Retina (tissue), 1 donor: ENCODE measurements at regions not wholly inside any gene's neighbourhood (a gene's known extent, or its start where the extent isn't known, plus 50 kb on each side); places are given as distances from the start of the nearest gene placed in this dataset.

Source experiments
- DNase-seq: peaks from one replicate; pipeline ENCODE4 v3.0.0-alpha.2; 2016

DNA sequence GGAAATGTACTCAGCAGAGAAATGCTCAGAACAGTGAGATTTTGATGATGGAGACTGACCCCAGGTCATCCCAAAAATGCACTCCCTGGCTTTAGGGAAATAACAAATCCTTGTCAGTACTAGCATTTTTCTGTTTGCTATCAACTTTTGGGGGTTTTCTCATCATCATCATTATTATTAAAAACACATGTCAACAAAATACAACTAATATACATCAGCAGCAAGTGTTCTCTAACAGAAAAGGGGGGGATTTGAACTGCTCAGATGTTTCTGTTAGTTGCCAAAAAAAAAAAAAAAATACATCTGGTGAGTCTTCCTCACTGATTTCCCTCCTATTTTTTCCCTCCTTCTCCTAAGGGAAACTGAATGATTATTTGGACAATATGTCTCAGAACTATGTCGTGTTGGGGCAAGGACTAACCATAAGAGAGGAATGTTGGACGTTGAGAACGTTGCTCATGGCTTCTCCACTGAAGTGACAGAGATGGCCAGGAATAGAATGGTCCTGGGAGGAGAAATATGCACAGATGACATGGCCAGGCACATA is 230.0 kb upstream of the MCTP2 start:
- DNase-seq = no peak

DNA sequence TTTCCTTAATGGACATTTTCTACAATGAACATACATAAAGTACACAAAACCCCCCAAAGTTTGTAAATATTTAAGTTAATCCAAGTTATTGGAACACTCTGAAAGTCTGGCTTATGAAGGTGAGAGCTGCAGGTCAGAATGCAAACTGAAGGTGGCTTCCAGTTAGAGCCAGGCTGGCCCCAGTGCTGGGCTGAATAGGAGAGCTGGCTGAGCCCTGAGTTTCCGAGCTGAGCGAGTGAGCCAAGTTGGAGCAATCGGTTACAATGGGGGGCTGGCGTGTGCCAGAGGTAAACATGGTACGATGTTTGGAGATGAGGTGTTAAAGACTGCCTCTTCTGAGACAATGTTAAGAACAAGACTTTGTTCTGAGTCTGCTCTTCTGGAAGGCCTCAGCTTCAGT is 230.8 kb upstream of the MCTP2 start:
- no peak for DNase-seq

DNA sequence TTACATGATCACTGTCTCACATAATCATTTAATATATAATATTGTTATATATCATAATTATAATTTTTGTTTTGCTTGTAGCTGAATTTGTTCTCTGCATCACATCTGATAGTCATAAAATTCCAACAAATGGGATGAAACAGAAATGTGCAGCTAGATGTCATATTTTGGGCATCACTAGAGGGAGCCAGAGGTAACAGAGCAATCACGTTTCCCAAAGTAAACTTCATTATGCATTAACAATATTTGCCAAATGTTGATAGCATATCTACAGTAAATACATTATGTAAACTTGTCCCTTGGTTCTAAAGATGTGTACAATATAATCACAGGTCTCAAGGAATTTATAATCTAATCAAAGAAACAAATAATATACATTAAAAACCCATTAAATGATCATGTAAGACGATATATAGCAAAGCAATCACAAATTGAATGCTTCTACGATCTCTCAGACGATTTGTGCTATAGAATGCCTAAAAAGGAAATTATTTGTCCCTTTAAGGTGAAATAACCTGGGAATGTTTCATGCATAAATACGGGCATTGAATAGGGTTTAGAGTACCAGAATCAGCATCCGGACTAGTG is 234.2 kb upstream of the MCTP2 start:
- no peak for DNase-seq

DNA sequence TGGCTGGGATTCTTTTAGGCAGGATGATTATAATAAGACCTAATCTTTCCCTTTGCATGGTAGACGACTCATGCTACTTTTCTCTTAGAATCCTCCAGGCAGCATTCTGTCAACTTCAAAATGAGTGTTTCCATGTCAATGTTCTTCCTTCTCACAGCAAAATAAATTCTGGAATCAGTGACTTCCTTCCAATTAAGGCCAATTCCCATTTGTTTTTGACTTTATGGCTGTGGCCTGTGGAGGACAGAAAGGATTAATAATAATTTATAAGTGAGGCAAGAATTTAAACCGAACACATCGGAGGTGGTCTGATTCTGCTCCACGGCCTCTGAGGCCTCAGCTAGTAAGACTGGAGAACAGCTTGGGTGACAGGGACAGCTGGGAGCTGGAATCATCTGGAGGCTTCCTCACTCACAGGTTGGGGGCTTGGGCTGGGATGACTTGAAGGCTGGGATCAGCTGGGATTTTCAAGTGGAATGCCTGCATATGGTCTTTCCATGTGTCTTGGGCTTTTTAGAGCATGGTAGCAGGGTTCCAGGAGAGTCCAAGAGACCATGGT is 241.8 kb upstream of the MCTP2 start:
- peak; percentile 8 for DNase-seq

DNA sequence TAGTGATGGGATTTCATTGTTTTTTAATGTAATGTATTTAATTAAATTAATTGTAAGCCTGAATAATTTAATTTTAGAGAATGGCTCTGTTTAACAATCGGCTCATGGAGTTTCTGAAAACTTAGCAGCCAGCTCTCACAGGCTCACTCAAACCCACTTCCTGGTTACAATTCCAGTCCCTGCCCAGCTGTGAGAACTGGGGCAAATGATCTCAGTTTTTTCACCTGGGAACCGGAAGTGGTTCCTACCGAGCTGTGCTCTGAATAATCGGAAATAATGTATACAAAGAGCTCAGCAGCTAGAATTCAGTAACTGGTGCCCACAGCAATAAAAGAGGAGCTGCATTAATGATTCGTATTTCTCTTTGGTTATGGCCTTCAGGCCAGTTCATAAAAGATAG is 244.3 kb upstream of the MCTP2 start:
- no peak for DNase-seq

DNA sequence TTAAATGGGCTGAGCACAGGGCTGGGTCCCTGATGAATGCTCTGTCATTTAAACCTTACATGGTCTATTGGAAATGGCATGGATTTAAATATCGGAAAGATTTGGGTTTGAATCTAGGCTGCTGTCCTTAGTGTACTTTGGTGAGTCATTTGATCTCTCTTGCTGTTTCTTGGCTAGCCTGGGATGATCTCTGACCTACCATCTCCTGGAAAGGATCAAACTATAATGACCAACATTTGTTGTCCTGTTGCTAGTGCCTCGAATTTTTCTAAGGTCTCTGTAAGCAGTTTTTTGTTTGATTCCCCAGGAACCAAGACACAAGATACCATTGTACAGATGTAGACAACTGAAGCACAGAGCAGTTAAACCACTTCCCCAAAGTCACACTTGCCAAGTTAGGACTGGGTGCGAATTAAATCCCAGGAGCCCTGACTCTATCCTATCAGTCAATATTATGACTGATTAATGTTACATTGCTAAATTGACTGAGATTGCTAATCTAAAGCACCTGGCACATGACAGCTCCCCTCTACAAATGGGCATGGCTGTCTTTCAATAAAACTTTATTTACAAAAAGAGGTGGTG is 244.9 kb upstream of the MCTP2 start:
- no peak for DNase-seq

DNA sequence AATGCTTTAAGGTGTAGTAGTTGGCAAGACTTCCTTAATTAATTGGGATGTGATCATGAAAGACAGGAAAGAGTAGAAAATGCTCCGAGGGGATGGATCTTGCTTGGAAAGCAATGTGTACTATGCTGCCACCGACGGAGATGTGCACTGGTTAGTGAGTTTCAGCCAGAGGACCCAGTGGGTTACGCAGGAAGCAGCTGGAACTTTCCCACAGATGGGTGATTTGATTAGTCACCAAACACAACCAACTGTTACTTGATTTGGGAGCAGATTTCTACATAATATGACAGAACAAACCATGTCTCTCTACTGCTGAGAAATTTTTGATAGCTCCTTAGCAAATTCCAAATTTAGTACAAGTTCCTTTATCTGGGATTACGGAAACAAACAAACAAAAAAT is 245.4 kb upstream of the MCTP2 start:
- no peak for DNase-seq

DNA sequence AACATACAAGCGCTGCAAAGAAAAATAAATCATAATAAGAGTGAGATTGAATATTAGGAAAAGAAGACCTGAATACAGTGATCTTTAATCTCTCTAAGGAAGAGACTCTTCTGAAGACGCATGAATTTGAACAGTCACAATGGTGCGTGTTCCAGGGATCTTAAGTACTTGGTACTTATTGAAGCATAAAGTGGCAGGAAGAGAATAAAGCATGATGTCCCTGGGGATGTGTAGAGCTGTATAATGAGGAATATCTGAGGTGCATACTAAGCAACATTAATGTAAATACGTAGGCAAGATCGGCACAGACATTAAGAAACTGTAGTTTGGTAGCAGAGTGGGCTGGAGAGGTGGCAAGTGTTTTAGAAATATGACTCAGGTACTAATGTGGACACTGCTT is 246.2 kb upstream of the MCTP2 start:
- DNase-seq = no peak

DNA sequence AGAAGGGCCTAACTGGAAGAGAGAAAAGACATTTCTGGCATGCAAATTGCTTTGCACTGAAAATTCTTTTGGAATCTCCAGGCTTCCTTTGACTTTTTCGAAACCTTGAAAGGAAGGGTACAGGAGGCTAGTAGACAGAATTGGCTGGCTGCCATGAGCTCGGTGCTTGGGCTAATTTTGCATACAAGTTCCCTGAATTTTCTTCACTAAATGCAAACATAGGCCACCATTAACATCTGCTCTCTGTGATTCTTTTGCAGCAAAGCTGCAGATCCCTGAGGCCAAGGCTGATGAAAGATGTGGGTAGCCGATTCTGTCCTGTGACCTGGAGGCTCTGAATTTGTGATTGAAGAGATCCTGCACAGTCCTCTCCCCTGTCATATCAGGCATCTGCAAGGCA is 247.8 kb upstream of the MCTP2 start:
- no peak for DNase-seq

DNA sequence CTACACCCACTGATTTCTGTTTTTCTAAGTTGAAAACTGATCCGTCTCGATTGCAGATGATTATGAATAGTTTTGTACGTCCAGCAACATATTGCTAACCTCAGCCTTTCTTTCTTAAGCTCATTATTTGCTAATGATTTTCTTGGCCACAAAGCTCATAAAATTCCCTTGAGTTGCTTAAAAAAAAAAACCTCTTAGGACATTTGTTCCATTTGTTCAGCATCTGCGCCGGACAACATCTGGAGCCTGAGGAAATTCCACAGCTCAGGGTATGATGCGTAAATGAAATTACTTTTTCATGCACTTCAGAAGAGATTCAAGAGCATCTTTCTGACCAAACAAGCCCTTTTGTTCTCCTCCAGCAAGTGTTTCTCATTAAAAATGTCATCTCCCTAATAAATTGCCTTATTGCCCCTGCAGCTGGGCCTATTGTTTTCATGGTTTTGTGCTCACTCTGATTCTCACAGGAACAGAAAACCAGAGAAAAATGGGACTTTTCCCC is 249.1 kb upstream of the MCTP2 start:
- peak; percentile 17 for DNase-seq

DNA sequence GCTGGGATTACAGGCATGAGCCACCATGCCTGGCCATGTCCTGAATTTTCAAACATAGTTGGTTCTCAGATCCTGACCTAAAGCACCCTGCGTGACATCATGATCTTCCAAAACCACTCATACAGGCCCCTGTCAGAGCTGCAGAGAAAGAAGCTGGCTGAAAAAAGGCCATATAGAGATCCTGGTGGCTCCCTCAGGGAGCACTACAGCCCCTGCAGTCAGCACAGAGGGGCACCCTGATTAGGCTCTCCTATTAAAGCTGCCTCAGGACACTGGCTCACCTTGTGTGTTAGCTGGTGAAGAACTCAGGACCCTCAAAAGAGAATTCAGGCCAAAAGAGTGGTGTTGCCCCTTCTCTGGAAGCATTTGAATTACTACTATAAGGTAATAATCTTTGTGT is 249.7 kb upstream of the MCTP2 start:
- no peak for DNase-seq

DNA sequence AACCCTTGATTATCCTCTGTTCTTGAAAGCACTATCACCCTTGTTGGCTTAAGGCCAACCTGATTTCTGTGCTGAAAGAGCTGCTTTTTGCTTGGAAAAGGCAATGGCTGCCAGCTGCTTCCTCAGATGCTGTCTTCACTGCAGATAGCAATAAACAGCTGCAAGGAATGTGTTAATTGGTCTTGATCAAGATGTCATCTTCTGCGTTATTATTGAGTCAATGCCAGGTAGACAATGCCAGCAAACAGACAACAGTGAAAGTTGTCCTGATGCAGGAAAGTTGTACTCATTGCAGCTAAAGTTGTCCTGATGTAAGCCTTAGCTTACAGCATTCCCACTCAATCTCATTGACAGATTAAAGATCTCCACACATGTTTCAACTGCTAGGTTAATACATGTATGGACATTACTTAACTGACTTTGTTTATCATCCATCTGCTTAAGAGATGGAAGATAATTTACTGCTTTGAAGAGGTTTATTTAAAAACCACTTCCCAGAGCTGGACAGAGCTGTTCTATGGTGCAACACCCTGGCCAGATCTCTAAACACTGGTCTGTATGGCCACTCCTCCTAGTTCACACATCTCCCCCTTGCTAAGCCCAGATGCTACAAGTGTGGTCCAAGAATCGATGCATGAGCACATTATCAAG is 251.0 kb upstream of the MCTP2 start:
- no peak for DNase-seq

DNA sequence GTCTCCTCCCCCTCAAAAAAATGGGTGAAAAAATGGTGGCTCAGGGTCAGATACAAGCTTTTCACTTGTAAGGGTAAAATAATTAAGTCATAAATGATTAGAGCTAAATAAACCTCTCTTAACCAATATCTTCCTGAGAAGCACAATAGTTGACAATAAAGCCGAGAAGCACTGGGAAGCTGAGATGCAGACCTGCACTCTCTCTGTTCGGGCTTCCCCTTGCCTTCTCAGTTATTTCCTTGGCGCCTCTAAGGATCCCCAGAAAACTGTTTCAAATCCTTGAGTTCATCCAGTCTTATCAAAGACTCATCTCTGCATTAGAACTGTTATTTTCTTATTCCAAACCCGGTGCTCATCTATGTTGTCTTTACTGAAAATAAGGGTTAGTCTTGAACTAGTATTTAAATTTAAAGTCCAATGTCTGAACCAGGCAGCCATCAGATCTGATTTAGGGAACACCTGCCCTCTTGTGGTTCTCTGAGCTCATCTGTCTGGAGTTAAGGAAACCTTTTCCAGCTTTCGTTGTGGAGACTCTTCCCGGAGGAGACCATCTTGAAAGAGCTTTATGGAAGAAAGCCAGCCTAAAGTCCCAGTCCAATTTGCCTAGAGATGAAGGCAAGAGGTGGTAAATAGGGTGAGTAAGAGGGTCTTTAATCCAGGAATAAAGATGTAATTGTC is 256.4 kb upstream of the MCTP2 start:
- peak; percentile 18 for DNase-seq

DNA sequence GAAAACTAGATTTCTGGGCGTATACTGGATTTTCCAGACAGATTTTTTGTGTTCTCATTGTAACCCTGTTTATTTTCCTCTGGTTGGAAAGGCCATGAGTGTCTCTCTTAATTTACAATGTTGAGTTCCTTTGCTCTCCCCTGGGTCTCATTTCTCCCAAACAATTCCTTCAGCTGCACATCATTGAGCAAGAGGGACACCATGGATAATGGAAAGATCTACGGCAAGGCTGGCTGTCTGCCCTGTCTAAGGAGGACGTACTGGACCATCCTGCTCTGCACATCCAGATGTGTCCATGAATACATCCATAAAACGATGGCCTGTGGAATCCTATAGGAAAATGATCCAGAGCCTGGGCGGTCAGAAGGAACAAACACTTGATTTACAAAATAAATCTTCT is 258.1 kb upstream of the MCTP2 start:
- DNase-seq = no peak

DNA sequence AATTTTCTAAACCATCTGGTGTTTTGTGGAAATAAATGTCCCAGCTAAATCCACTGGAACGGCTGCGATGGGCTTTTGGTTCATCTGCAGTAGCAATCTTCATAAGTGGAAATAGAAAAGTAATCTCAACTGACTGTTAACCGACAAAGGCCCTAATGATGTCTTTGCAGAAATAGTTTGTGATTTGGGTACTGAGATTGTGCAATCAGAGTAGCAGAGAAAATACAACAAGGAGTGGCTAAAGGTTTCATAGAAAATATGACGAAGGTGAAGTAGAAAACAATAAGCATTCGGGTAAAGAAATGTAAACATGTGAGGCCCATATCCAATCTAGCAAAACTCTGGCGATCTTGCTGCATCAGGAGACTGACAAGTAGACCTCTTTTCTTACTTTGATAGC is 262.6 kb upstream of the MCTP2 start:
- no peak for DNase-seq

DNA sequence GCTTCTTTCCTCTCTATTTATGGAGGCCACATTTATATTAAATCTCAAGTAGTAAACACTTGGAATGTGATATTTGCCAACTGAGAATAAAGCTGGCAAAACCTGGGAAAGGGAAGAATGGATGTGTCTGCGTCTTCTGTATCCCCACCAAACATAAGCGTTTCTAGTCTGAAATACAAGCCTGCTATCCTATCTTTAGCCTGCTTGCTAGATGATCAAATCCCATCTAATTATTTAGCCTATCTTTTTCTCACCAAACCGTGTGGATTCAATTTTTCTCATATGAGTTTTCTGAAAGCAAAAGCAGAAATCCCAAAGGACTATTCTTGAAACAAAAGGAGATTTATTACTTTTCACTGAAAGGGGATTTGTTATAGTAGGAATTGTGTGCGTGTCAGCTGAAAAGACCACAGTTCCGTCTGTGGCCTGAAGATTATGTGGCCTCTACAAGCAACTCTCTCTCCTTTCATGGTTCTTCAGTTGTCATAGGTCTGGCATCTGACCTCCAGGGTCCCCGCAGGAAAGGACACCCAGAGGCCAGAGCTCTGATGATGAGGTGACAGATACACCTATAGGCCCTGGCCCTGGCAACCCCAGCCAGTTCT is 266.0 kb upstream of the MCTP2 start:
- DNase-seq = no peak

DNA sequence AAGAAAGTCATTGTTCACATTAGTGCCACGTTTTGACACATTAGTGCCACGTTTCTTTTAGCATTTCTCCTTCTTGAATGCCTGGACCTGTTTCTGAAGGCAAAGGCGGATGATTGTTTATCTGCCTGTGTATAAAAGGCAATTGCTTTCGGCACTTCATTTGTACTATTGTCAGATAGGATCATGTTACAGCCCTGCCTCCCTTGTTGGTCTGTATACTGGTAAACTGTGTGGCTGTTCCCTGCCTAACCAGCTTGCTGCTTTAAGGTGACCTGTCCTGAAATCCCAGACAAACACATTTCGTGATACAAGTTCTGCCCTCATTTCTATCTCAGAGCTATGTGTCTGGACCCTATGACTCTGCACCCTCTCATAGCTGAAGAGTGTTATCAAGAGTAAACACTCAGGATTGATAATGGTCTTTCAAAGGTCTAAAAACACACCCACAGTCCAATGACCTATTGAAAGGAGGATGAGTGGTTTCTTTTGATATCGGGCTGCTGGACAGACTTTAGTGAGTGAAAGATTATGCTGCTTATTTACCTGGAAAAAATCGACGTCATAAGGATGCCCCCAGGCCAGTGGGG is 276.3 kb upstream of the MCTP2 start:
- no peak for DNase-seq

DNA sequence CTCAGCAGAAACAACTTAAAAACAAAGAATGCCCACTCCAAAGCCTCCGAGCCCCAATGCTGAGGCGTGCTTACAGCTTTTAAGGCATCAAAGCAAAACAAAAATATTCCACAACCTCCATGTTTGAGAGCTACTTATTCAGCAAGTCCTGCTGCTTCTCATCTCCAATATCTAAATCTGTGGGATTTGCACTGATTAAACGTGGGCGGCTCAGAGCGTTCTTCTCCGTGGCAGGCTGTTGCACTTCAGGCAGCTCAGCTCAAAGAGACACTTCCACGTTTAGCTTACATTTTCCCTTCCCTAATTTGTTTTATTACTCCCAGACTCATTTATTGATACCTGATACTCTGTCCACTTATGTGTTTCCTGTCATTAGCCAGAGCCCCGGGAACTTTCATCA is 282.6 kb upstream of the MCTP2 start:
- DNase-seq = no peak

DNA sequence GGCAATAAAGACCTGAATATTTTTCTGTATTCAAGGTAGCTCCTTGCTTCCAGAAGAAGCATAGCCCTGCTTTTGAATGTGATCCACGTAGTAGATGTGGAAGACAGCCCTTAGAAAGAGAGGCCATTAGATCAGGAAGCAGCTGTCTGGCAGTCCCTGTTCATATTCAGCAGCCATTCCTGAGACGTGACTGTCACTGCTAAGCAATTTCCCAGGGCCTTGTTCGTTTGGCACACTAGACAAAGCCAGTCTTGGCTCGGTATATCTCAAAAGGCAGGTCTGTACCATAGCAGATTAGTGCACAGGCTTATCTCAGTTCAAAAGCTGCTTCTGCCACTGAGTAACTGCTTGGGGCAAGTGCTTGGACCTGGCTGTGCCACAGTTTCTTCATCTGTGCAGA is 287.8 kb upstream of the MCTP2 start:
- DNase-seq = no peak

DNA sequence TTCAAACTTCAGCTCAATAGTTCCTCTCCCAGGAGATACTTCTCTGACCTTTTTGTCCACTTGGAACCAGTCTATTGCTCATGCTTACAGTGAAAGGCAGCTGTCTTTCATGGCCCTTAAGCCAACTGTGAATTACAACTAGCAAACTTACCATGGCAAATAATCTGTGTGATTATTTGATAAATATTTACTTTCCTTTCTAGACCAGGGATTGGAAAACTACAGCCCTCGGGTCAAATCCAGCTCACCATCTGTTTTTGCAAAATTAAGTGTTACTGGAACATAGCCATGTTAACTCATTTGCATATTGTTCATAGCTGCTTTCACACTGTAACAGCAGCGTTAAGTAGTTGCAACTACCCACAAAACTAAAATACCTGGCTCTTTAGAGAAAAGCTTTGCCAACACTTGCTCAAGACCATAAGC is 289.1 kb upstream of the MCTP2 start:
- no peak for DNase-seq

DNA sequence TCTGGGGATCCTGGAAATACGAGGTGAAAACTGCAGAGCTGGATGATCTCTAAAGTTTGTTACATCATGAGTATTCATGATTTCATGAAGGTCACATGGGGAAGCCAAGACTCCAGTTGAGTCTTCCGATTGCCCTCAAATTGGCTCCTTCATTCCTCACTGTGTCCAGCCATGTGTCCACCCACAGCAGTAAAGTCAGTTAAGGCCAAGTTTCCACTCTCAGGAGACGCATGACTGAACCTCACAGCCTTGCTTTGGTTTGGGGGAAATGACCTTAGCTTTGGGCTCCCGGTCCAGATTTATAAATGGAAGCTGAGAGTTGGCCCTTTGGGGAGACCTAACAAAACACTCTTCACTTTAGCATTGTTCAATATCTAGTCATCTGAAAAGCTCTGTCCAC is 289.7 kb upstream of the MCTP2 start:
- no peak for DNase-seq

DNA sequence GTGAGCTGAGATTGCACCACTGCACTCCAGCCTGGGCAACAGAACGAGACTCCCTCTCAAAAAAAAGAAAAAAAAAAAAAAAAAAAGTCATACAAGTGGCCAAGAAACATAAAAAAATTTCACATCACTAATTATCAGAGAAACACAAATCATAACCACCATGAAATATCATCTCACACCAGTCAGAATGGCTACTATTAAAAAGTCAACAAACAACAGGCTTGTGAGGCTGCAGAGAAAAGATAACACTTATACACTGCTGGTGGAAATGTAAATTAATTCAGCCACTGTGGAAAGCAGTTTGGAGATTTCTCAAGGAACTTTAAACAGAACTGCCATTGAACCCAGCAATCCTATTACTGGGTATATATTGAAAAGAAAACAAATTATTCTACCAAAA is 291.1 kb upstream of the MCTP2 start:
- no peak for DNase-seq
